Breast epithelium (tissue), 3 donors: ENCODE measurements at regions not wholly inside any gene's neighbourhood (a gene's known extent, or its start where the extent isn't known, plus 50 kb on each side); places are given as distances from the start of the nearest gene placed in this dataset.

Source experiments
- CTCF ChIP-seq, 3 donors: fragments of 450-650 bp; IDR thresholded peaks; one replicate each; pipeline ENCODE4 v1.5.1; 2016 to 2017; ENCODE audit warnings: antibody characterized with exemption in 3 of 3, mild to moderate bottlenecking in 3 of 3, moderate library complexity in 3 of 3
- POLR2AphosphoS5 ChIP-seq, 3 donors: sonication (generic); formaldehyde crosslinking; IDR thresholded peaks; one replicate each; pipeline ENCODE4 v1.6.1; 2017; ENCODE audit warnings: antibody characterized with exemption in 3 of 3

- TF ChIP-seq CTCF (IDR thresholded peaks at IDR 0.05) (no peak), POLR2AphosphoS5 (IDR thresholded peaks at IDR 0.05) (no peak)
Measured at GRCh38 chr10:65620404-65621048, 1305.3 kb upstream of the LRRTM3 start.
